ENCODE measurements at regions not wholly inside any gene's neighbourhood (a gene's known extent, or its start where the extent isn't known, plus 50 kb on each side); places are given as distances from the start of the nearest gene placed in this dataset.

DNA sequence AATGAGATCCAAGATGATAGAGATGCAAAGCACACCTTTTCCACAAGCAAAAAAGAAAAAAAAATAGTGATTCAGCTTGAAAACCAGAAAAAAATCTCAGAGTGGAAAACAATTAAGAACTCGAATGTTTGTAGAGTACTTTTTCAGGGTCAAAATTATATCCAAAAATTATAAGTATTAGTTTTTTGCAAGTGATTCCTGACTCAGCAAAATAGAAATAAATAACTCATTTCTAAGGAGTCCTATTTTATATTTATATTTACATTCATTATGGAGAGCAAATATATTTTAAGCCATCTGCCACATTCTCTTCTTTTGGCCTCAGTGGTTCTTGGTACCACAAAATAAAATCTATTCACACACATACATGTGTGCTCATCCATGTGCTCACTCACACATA, 1011.8 kb upstream of the ARRDC3 start:
- Mint-ChIP-seq H3K9me3 (no peaks in the 10 kb centered on the region), H3K27ac (no peak overlapping the region), H3K27me3 (ENCODE audit: low read depth) (no peaks in the 10 kb centered on the region), H3K4me3 (no peak overlapping the region), H3K36me3 (no peaks in the 10 kb centered on the region), H3K4me1 (no peaks in the 10 kb centered on the region)
- CTCF ChIA-PET = no interaction called here
- DNase-seq (ENCODE audit: low spot score) = no peak
- POLR2A ChIA-PET = no interaction called here
- TF ChIP-seq GTF2I (CRISPR knock-in tag; conservative IDR thresholded peaks at IDR 0.05) = no peak
- TF ChIP-seq, protein P1, sequence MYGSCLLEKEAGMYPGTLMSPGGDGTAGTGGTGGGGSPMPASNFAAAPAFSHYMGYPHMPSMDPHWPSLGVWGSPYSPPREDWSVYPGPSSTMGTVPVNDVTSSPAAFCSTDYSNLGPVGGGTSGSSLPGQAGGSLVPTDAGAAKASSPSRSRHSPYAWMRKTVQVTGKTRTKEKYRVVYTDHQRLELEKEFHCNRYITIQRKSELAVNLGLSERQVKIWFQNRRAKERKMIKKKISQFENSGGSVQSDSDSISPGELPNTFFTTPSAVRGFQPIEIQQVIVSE (CRISPR knock-in tag; IDR thresholded peaks at IDR 0.05; ENCODE audit: borderline replicate concordance) = no peak
- TF ChIP-seq ATF1 (CRISPR knock-in tag; IDR thresholded peaks at IDR 0.05) = no peak
- no peak for TF ChIP-seq FOXJ3 (CRISPR knock-in tag; IDR thresholded peaks at IDR 0.05; ENCODE audit: borderline replicate concordance)
- TF ChIP-seq ZNF416 (CRISPR knock-in tag; IDR thresholded peaks at IDR 0.05) = no peak
- TF ChIP-seq, protein P2, sequence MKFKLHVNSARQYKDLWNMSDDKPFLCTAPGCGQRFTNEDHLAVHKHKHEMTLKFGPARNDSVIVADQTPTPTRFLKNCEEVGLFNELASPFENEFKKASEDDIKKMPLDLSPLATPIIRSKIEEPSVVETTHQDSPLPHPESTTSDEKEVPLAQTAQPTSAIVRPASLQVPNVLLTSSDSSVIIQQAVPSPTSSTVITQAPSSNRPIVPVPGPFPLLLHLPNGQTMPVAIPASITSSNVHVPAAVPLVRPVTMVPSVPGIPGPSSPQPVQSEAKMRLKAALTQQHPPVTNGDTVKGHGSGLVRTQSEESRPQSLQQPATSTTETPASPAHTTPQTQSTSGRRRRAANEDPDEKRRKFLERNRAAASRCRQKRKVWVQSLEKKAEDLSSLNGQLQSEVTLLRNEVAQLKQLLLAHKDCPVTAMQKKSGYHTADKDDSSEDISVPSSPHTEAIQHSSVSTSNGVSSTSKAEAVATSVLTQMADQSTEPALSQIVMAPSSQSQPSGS (CRISPR knock-in tag; IDR thresholded peaks at IDR 0.05; ENCODE audit: borderline replicate concordance, low read depth) = no peak
- TF ChIP-seq, protein P3, sequence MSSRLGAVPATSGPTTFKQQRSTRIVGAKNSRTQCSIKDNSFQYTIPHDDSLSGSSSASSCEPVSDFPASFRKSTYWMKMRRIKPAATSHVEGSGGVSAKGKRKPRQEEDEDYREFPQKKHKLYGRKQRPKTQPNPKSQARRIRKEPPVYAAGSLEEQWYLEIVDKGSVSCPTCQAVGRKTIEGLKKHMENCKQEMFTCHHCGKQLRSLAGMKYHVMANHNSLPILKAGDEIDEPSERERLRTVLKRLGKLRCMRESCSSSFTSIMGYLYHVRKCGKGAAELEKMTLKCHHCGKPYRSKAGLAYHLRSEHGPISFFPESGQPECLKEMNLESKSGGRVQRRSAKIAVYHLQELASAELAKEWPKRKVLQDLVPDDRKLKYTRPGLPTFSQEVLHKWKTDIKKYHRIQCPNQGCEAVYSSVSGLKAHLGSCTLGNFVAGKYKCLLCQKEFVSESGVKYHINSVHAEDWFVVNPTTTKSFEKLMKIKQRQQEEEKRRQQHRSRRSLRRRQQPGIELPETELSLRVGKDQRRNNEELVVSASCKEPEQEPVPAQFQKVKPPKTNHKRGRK (CRISPR knock-in tag; IDR thresholded peaks at IDR 0.05; ENCODE audit: borderline replicate concordance) = no peak
- no peak for ATAC-seq

DNA sequence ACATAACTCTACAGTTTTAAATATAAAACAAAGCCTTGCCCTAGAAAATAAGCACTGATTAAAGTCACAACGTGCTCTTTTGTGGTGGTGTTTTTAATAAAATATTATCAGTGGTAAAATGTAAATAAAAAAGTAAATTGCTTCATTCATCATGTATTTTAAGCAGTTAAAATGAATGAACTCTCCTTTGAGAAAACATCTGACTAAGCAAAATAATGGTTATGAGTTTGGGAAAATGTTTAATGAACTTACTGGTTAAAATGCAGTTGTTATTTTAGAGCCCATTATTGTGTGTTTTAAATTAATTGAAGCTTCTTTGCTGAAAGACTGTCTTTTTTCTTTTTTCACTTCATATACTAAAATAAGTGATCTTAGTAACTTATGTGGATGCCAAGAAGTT, 1007.5 kb upstream of the ARRDC3 start:
- H3K27ac Mint-ChIP-seq = no peak overlapping the region
- TF ChIP-seq, protein P4, sequence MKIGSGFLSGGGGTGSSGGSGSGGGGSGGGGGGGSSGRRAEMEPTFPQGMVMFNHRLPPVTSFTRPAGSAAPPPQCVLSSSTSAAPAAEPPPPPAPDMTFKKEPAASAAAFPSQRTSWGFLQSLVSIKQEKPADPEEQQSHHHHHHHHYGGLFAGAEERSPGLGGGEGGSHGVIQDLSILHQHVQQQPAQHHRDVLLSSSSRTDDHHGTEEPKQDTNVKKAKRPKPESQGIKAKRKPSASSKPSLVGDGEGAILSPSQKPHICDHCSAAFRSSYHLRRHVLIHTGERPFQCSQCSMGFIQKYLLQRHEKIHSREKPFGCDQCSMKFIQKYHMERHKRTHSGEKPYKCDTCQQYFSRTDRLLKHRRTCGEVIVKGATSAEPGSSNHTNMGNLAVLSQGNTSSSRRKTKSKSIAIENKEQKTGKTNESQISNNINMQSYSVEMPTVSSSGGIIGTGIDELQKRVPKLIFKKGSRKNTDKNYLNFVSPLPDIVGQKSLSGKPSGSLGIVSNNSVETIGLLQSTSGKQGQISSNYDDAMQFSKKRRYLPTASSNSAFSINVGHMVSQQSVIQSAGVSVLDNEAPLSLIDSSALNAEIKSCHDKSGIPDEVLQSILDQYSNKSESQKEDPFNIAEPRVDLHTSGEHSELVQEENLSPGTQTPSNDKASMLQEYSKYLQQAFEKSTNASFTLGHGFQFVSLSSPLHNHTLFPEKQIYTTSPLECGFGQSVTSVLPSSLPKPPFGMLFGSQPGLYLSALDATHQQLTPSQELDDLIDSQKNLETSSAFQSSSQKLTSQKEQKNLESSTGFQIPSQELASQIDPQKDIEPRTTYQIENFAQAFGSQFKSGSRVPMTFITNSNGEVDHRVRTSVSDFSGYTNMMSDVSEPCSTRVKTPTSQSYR (CRISPR knock-in tag; IDR thresholded peaks at IDR 0.05) = no peak
- no peak for TF ChIP-seq TP53 (CRISPR knock-in tag; IDR thresholded peaks at IDR 0.05)
- no peaks in the 10 kb centered on the region for H3K4me1 Mint-ChIP-seq
- H3K36me3 Mint-ChIP-seq = no peaks in the 10 kb centered on the region
- H3K27me3 Mint-ChIP-seq (ENCODE audit: low read depth) = no peaks in the 10 kb centered on the region
- CTCF ChIA-PET = no interaction called here
- DNase-seq (ENCODE audit: low spot score) (no peak), ATAC-seq (no peak)
- no peaks in the 10 kb centered on the region for H3K9me3 Mint-ChIP-seq
- no peak overlapping the region for H3K4me3 Mint-ChIP-seq
- POLR2A ChIA-PET = no interaction called here

DNA sequence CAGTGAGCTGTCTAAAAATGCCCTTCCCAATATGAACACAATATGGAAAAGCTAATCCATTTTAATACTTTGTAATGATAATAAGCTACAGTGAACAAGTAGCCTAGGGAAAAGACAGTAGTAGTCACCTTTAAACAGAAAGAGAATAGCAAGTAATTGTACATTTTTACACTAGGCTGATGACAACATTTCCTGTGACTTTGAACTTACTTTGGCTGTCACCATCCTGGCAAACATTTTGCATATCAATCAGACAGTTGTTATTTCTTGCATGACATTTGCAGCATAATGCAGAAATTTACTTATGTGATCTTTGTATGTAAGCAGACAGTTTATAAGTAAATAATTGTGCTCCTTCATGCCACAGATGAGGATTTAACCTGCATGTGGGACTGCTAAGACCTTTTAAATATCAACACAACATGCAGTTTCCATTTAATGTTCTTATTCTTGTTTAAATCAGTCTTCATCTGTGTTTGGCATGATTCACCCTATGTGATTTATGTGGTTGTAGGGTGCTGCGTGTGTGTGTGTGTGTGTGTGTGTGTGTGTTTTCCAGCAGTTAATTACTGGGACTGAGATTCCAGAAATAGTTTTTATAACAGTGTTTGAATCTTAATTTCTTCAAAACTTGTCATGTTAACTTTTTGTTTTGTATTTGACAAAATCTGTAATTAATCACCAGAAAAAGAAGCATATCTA, 997.1 kb upstream of the ARRDC3 start:
- H3K4me3 Mint-ChIP-seq = no peak overlapping the region
- ChIA-PET CTCF (no interaction called here), POLR2A (no interaction called here)
- DNase-seq (ENCODE audit: low spot score) (no peak), ATAC-seq (no peak)
- TF ChIP-seq EMX1 (CRISPR knock-in tag; IDR thresholded peaks at IDR 0.05) = no peak
- no peak for TF ChIP-seq NFATC4 (CRISPR knock-in tag; IDR thresholded peaks at IDR 0.05)
- no peak for TF ChIP-seq RELA (CRISPR knock-in tag; IDR thresholded peaks at IDR 0.05; ENCODE audit: borderline replicate concordance)
- TF ChIP-seq, protein P1 (CRISPR knock-in tag; IDR thresholded peaks at IDR 0.05; ENCODE audit: borderline replicate concordance) = no peak
- no peak for TF ChIP-seq ETV6 (CRISPR knock-in tag; IDR thresholded peaks at IDR 0.05)
- TF ChIP-seq, protein P5, sequence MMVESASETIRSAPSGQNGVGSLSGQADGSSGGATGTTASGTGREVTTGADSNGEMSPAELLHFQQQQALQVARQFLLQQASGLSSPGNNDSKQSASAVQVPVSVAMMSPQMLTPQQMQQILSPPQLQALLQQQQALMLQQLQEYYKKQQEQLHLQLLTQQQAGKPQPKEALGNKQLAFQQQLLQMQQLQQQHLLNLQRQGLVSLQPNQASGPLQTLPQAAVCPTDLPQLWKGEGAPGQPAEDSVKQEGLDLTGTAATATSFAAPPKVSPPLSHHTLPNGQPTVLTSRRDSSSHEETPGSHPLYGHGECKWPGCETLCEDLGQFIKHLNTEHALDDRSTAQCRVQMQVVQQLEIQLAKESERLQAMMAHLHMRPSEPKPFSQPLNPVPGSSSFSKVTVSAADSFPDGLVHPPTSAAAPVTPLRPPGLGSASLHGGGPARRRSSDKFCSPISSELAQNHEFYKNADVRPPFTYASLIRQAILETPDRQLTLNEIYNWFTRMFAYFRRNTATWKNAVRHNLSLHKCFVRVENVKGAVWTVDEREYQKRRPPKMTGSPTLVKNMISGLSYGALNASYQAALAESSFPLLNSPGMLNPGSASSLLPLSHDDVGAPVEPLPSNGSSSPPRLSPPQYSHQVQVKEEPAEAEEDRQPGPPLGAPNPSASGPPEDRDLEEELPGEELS (CRISPR knock-in tag; IDR thresholded peaks at IDR 0.05) = no peak
- TF ChIP-seq NR1H2 (CRISPR knock-in tag; IDR thresholded peaks at IDR 0.05) = no peak
- TF ChIP-seq, protein P6, sequence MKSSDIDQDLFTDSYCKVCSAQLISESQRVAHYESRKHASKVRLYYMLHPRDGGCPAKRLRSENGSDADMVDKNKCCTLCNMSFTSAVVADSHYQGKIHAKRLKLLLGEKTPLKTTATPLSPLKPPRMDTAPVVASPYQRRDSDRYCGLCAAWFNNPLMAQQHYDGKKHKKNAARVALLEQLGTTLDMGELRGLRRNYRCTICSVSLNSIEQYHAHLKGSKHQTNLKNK (CRISPR knock-in tag; IDR thresholded peaks at IDR 0.05) = no peak
- TF ChIP-seq MXD4 (CRISPR knock-in tag; IDR thresholded peaks at IDR 0.05; ENCODE audit: borderline replicate concordance) = no peak
- TF ChIP-seq, protein P7, sequence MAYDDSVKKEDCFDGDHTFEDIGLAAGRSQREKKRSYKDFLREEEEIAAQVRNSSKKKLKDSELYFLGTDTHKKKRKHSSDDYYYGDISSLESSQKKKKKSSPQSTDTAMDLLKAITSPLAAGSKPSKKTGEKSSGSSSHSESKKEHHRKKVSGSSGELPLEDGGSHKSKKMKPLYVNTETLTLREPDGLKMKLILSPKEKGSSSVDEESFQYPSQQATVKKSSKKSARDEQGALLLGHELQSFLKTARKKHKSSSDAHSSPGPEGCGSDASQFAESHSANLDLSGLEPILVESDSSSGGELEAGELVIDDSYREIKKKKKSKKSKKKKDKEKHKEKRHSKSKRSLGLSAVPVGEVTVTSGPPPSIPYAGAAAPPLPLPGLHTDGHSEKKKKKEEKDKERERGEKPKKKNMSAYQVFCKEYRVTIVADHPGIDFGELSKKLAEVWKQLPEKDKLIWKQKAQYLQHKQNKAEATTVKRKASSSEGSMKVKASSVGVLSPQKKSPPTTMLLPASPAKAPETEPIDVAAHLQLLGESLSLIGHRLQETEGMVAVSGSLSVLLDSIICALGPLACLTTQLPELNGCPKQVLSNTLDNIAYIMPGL (CRISPR knock-in tag; IDR thresholded peaks at IDR 0.05) = no peak
- peaks cover 15% of the 10 kb centered on the region for H3K4me1 Mint-ChIP-seq
- no peaks in the 10 kb centered on the region for H3K36me3 Mint-ChIP-seq
- H3K27me3 Mint-ChIP-seq (ENCODE audit: low read depth) = no peaks in the 10 kb centered on the region
- no peaks in the 10 kb centered on the region for H3K9me3 Mint-ChIP-seq
- no peak overlapping the region for H3K27ac Mint-ChIP-seq
